HG02840 (cell line): ENCODE measurements at regions not wholly inside any gene's neighbourhood (a gene's known extent, or its start where the extent isn't known, plus 50 kb on each side); places are given as distances from the start of the nearest gene placed in this dataset.
"Not testable (repeated sequence)": the region's sequence is repeated elsewhere in the genome, so short reads cannot be mapped to it uniquely, and the experiment has no call there.

Experiments
- ATAC-seq: cut with Tn5 transposase; IDR thresholded peaks from one replicate; pipeline ENCODE4 v1.9.1; 2021; ENCODE audit warnings: mild to moderate bottlenecking, moderate library complexity, moderate number of reproducible peaks; ENCODE audit not compliant: unreplicated experiment, low FRiP score

DNA sequence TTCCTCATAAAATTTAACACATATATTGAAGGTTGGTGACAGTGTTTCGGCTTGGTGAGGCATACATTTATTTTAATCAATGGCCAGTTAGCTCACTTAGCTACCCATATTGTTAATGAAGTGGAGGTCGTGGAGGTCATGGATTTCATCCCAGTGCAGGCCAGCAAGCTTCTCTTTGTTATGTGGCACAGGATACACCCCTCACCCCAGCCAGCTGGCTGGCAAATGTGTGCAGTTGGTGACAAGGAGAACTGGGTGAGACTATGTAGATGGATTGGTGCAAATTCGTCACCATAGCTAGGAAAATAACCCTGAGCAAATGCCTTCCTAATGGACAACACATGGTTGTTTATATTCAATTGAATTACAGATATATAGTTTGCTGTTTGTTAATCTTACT, 50.5 kb upstream of the FOXP2 start:
- ATAC-seq = no peak

DNA sequence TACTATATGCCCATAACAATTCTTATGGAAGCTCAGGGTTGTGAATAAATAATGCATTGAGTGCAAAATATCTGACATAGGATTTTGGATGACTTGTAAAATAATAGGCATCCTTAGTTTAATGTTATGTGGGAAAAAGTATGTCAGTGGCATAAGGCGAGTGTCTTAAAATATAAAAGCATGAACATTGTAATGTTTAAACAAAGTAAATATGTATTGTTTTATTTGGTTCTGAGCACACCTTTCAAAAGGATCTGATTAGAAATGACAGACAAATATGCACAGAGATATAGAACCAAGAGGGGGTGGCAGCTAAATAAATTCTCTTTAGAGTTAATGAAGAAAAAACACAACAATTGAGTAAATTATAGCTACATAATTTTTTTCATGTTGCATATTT, 51.3 kb upstream of the FOXP2 start:
- no peak for ATAC-seq

DNA sequence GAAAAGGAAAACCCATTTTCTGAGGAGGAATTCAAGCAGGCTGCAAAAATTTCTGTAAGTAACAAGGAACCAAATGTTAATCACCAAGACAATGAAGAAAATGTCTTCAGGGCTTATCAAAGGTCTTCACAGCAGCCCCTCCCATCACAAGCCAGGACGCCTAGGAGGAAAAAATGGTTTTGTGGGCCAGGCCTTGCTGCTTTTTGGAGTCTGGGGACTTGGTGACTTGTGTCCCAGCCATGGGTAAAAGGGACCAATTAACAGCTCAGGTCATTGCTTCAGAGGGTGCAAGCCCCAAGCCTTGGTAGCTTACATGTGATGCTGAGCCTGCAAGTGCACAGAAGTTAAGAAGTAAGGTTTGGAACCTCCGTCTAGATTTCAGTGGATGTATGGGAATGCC, 55.7 kb upstream of the FOXP2 start:
- no peak for ATAC-seq

DNA sequence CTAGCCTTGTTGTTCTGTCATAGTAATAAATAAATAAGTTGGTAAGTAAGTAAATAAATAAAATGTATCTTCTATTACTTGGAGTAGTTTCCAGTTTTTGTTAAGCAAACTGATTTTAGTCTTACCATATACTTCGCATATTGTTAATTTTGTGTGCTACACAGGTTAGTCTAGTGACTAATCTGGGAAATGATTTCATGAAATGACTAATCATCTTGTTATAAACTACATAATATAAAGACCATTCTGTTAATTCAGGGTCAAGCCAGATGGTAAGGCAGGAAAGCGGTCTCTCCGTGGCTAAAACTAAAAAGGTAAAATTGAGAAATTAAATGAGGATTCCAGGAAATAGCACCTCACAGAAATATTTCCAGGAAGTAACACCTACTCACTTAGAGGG, 58.5 kb upstream of the FOXP2 start:
- no peak for ATAC-seq

DNA sequence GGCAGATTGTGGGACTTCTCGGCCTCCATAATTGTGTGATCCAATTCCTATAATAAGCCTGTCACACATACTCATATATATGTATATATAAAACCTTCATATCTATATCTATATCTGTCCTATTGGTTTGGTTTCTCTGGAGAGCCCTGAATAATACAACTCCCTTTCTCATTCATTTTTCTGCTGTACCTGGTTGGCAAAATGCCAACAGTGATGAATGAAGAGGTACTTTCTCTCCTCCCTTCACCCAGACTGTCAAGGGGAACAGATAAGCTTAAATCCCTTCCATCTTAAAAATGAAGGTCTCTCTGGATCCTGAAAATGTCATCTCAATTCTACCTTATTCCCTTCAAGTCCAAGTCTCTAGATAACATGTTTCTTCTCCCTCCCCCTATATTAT, 60.3 kb upstream of the FOXP2 start:
- no peak for ATAC-seq

DNA sequence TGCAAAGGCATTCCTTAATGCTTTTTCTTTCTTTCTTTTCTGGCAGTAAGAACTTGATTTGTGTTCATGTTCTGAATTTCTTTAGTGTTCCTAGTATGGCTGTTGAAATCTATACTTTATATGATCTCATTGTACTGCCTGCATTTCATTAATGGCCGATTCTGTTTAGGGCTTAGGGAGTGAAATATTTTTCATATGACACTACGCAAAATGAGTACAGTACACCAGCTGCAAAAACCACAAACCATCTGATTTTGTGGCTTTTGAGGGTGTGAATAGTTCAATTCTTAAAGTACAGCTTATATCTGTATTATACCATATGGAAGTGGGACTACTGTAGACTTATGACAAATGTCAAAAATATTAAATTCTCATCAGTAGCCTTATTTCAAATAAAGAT, 69.1 kb upstream of the FOXP2 start:
- ATAC-seq = no peak

DNA sequence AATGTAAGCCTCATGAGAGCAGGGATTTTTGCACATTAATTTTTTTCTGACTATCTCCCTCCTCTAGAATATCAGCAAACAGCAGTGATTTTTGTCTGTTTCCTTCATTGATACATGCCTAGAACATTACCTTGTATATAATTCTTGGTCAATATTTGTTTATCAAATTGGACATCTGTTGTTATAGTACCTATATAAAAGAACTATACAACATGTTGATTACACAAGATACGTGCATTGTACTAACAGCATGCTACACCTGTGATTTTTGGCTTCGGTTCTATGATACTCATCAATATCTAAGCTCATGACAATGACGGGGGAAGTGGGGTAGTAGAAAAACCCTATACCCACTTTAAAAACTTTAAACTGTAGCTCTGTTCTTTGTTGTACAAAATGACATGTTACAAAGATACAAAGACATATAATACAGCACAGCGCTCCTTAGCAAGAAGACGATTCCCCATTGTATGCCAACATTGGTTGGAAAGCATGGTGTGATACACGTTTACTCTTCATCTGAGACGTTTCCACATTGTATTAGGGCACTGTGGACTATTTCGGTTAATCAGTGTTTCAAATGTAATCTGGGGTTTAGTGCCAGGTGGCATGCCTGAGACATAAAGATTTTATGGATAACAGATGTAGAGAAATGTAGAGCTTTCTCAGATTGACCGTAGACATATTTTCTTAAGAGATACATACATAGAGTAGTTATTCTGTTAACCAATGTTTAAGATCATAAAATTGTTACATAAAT, 70.5 kb upstream of the FOXP2 start:
- ATAC-seq = no peak

DNA sequence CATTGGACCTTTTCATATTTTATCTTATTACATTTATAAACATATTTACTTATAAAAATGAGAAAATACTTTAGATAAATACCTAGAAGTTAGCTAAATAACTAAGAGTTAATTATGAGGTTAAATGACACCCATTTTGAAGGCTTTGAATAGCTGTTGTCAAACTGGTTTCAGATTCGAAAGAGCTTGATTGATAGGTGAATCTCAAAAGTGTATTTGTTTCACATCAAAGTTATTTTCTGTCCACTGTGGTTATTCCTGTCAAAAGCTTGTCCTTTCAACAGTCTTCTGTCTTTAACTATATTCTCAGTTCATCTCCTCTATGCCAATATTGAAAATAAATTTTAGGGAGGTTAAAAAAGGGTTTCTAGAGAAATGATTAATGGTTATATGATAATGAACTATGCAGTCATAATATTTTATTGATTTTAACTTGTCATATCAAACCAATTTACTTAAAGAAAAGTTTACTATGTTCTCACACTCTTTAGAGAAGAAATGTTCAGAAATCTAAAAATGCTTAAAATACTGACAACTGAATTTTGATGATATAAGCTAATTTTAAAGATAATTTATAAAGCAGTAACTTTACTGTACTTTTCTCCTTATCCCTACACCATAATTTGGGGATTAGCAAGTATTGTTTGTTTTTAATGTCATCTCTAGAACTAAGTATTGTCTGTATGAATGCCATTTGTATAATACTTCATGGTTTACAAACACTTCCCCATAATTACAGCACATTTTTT, 72.0 kb upstream of the FOXP2 start:
- no peak for ATAC-seq

DNA sequence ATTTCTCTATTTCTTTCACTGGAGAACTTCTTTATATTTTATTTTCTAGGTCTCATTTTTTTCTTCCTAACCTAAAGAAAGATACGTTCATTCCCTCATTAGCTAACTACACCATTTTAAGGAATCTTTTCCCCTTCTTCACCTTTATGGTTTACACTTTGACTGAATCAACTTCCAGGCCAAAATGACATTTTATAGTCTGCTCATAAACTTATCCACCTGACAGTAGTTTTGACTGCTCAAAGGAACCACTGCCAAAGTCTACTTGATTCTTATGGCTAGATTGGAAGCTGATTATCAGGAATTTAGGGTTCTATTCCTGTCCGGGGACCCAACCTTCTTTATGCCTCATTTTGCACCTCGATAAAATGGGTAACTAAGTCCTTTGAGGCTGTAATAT, 73.0 kb upstream of the FOXP2 start:
- ATAC-seq = no peak

DNA sequence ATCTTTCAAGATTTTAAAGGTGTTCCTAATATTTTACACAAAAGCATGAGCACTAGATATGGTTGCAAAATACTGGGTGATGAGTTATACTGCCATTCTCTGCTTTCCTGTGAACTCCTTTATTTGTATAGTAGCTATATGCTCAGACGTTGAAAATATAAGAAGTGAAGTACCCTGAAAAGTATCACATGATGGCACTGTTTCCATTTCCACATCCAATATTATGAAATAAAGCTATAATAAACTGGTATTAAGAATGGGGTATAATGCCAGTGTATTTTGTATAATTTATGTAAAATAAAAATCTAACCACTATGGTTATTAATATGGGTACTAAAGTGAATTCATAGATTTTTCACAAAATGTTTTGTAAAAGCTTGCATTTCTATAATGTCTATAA, 79.6 kb upstream of the FOXP2 start:
- ATAC-seq = no peak

DNA sequence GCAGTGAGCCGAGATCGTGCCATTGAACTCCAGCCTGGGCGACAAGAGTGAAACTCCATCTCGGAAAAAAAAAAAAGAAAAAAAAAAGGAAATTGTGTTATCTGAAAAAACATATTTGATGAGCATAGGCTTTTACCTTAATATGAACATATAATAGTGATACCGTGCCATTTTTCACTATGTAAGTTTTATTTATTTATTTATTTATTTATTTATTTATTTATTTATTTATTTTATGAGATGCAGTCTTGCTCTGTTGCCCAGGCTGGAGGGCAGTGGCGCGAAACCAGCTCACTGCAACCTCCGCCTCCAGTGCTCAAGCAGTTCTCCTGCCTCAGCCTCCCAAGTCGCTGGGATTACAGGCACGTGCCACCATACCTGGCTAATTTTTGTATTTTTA, 85.2 kb upstream of the FOXP2 start:
- ATAC-seq = not testable (repeated sequence)

DNA sequence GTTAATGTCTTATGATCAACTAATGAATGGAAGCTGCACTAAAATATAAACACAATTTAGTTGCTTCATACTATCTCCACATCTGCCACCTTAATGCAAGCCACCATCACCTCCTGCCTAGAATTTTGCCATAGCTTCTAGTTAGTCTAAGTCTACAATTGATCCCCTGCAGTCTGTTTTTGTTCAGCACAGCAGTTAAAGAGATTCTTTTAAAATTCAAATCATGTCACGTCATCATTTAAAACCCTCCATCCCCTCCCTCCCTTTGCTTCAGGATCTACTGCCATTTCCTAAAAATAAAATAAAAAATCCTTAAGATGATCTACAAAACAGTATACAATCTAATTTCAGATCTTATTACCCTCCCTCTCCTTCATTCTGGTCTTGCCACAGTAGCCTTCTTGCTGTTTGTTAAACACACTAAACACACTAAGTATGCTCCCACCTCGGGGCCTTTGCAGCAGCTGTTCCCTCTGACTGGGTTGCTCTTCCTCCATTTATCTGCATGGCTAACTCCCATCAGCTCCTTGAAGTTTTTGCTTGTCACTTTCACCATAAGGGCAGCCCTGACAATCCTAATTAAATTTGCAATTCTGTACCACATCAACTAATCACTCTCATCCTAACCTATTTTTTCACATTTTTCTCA, 97.0 kb upstream of the FOXP2 start:
- no peak for ATAC-seq

DNA sequence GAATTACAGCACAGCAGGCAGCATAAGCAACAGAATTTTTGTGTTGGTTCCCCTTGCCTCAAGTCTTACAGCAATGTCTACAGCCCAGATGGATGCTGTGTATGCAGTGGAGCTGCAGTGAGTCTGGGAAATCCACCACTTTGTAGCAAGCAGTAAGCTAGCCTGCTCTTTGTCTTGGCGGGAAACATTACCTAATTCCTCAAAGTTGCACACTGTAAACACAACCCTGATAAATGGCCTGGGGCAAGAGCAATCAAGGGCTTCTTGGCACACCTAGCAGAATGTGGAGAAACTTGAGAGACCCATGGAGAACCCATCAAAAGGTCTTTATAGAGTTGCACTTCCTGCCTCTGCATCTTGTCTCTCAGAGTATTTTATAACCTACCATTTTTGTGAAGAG, 102.0 kb upstream of the FOXP2 start:
- no peak for ATAC-seq

DNA sequence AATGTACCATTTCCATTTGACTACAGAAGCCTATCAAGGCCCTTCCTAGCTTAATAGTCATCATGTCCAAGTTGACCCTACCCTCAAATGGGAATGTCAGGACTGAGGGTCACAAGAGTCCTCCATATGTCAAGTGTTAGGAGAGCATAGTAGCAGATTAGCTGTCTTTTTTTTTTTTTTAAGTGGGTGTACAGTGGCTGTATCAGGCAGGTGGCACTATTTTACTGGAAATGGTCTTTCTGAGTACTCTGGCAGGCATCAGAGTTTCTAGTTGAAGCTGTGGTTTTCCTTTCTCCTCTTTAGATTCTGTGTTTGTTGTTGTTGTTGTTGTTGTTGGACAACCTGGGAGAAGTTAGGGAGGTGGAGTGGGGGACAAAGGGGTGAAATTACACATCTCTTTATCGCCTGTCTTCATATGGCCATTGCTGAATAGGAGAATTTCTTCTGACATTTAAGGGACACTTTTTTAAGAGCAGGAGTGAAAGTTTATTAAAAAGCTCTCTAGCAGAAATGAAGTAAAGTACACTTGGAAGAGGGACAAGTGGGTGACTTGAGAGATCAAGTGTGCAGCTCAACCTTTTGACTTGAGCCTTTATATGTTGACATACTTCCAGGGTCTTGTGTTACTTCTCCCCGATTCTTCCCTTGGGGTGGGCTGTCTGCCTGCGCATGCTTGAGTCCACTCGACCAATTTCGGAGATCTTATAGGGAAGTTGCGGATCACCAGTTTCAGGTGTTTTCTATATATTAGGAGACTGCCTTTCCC, 104.1 kb upstream of the FOXP2 start:
- ATAC-seq = no peak

DNA sequence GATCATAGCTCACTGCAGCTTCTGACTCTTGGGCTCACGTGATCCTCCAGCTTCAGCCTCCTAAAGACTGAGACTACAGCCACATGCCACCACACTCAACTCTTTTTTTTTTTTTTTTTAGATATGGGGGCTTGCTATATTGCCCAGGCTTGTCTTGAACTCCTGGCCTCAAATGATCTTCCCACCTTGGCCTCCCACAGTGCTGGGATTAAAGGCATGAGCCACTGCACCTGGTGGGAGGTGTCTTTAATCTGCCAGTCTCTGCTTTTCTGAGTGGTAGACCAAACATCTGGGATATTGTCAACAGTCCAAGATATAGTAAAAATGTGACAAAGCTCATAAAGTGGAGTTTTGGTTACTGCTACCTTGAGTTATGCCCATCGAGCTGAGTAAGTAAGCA, 104.9 kb upstream of the FOXP2 start:
- ATAC-seq = no peak

DNA sequence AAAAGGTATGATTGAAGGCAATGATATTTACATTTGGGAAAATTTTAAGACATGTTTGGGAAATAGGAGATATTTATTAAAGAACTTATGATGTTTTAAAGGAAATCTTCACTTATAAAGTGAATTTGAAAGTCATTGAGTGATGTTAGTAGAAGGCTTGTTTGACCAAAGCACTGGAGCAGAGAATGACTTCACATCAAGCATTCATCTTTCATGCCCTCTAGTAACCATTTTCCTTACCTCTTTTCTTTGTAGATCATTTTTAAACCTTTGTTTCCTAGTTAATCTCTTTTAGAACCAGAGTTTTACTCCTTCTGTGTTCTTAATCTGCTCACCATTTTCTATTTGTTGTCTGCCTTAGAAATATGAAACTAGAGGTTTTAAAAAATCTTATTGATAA, 111.3 kb upstream of the FOXP2 start:
- no peak for ATAC-seq

DNA sequence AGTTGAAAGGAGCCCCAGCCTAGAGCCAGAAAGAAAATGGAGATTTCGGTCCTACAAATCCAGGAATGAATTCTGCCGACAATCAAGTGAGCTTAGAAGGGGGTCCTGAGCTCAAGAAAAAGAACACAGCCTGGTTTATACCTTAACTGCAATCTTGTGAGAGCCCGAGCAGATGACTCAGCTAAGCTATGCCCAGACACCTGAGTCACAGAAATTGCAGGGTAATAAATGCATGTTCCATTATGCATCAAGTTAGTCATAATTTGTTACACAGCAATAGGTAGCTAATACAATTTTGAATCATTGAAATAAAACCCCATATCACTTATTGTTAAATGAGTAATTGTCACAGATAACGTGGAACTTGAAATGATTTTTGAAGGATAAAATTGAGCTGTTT, 111.8 kb upstream of the FOXP2 start:
- ATAC-seq = no peak

DNA sequence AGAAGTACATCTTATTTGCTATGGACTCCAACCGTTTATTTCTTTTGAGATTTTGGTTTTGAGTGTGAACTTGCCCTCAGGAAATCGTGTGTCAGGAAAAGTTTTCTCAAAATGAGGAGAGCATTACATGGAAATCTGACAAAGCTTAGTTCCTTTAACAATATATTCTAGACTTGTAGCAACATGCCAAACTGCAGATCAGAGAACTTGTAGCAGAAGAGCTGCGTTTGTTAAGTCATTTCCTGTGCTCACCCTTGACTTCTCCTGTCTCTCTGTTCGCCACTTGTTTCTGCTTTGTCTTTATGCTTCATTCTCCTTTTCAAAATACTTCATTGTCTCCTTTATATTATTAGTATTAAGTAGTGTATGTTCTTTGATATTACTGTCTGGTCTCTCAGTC, 116.6 kb upstream of the FOXP2 start:
- ATAC-seq = no peak

DNA sequence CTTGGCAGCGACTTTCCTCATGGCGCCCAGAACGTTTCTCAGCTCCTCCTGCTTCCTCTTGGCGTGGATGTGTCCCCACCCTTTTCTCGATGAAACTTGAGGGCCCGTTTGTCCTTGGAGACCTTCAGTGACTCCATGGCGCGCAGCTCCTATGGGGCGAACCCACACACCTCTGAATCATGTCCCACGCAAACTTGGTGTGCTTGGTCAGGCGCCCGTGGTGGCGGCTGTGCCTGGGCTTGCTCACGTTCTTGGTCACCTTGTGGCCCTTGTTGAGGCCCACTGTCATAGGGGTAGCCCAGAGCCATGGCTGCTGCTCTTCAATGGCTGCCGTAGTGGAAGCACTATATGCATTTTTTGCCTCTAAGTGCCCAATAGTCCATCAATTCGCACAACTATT, 117.5 kb upstream of the FOXP2 start:
- ATAC-seq = no peak

DNA sequence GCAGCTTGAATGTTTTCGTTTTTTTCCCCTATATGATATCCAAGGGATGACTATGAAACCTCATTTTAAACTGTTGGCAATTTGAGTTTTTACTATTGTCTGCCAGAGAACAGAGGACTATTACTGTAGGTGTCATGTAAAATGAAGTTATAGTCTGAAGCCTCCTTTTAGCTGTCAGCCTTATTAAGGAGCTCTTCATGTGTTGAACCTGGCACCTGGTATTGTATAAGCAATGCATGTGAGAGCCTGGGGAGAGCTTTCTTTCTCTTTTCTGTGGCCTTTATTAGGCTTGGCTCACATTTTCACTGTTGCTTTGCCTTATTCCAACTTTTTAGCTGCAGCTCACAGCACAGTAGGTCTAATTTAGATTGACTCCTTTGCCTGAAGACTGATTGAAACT, 119.1 kb upstream of the FOXP2 start:
- no peak for ATAC-seq

DNA sequence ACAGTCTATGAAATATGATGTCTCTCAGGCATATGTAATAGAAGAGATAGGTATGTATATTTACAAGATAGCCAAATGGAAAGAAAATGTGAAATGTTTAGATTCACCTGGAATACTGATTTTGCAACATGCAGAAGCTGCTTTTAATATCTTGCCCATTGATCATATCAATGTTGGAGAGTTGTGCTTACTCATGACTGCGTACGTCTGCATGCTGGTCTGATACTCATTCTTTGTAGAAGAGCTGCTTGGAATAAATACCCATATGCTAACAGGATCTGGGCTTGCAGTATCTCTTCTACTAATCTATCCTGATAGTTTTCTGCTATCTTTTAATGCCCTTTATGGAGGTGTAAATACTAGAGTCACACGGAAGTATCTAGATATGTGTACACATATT, 120.6 kb upstream of the FOXP2 start:
- ATAC-seq = no peak
